SU-DHL-6 (cell line): ENCODE measurements at regions not wholly inside any gene's neighbourhood (a gene's known extent, or its start where the extent isn't known, plus 50 kb on each side); places are given as distances from the start of the nearest gene placed in this dataset.

Experiments used
- H2AFZ ChIP-seq: fragments of 200-600 bp; sonication (generic); 2 replicates; pipeline ENCODE4 v1.6.1; 2014; ENCODE audit warnings: low read depth, mild to moderate bottlenecking, moderate library complexity, mixed read lengths, antibody characterized with exemption, low read length; ENCODE audit not compliant: severe bottlenecking
- H3F3A ChIP-seq: fragments of 200-600 bp; shearing (Covaris generic); 2 replicates; pipeline ENCODE4 v1.6.0; 2016; ENCODE audit warnings: antibody characterized with exemption, mild to moderate bottlenecking; ENCODE audit not compliant: insufficient read depth
- H3K27ac ChIP-seq: fragments of 200-600 bp; sonication (generic); 2 replicates; pipeline ENCODE4 v1.5.1; 2016; ENCODE audit warnings: low read depth, mild to moderate bottlenecking, low read length, moderate library complexity, mixed read lengths
- H3K27me3 ChIP-seq: fragments of 200-600 bp; sonication (generic), shearing (Covaris generic); 2 replicates; pipeline ENCODE4 v1.6.0; 2014; ENCODE audit warnings: mild to moderate bottlenecking, low read length
- H3K36me3 ChIP-seq: fragments of 200-600 bp; sonication (generic); 2 replicates; pipeline ENCODE4 v1.6.1; 2014; ENCODE audit warnings: mild to moderate bottlenecking, low read length, mixed read lengths
- H3K4me2 ChIP-seq: fragments of 300-600, 200-600 bp; shearing (Covaris generic), sonication (generic); 2 replicates; pipeline ENCODE4 v1.6.0; 2014; ENCODE audit warnings: low read length, low read depth, mild to moderate bottlenecking; ENCODE audit not compliant: poor library complexity, severe bottlenecking
- H3K4me3 ChIP-seq: fragments of 200-600 bp; sonication (generic); 2 replicates; pipeline ENCODE4 v1.5.1; 2014; ENCODE audit warnings: antibody characterized with exemption, low read length, mild to moderate bottlenecking, mixed read lengths; ENCODE audit not compliant: insufficient read depth, poor library complexity, severe bottlenecking
- H3K79me2 ChIP-seq: fragments of 200-600 bp; sonication (generic); 2 replicates; pipeline ENCODE4 v1.6.1; 2014; ENCODE audit warnings: mild to moderate bottlenecking, low read length, moderate library complexity; ENCODE audit not compliant: insufficient read depth
- H3K9ac ChIP-seq: fragments of 200-600 bp; sonication (generic); 2 replicates; pipeline ENCODE4 v1.7.0; 2014; ENCODE audit warnings: mild to moderate bottlenecking, low read length
- H3K9me2 ChIP-seq: fragments of 200-600 bp; sonication (generic); replicated peaks from 2 replicates; pipeline ENCODE4 v1.6.1; 2014; ENCODE audit warnings: low read length; ENCODE audit not compliant: insufficient read depth
- H3K9me3 ChIP-seq: fragments of 200-600 bp; sonication (generic); 2 replicates; pipeline ENCODE4 v1.6.1; 2014; ENCODE audit warnings: low read length, mixed read lengths; ENCODE audit not compliant: insufficient read depth
- H4K20me1 ChIP-seq: fragments of 200-600 bp; sonication (generic); 2 replicates; pipeline ENCODE4 v1.6.1; 2014; ENCODE audit warnings: low read depth, mild to moderate bottlenecking, antibody characterized with exemption, low read length, moderate library complexity, mixed read lengths
- CTCF ChIP-seq: fragments of 200-600 bp; sonication (generic); IDR thresholded peaks from one replicate; pipeline ENCODE4 v1.5.1; 2017; ENCODE audit warnings: antibody characterized with exemption, mild to moderate bottlenecking, low read length, moderate library complexity; ENCODE audit not compliant: insufficient read depth, poor library complexity, severe bottlenecking
- EZH2phosphoT487 ChIP-seq: fragments of 200-600 bp; sonication (generic), shearing (Covaris generic); conservative IDR thresholded peaks from 2 replicates; pipeline ENCODE4 v1.6.1; 2018; ENCODE audit warnings: mild to moderate bottlenecking, antibody characterized with exemption, low read length, moderate library complexity, mixed read lengths

- no peaks in the 10 kb centered on the region for H3K27me3 ChIP-seq
- no peak overlapping the region for H3K4me2 ChIP-seq
- H4K20me1 ChIP-seq = no peaks in the 10 kb centered on the region
- no peak overlapping the region for H2AFZ ChIP-seq
- no peaks in the 10 kb centered on the region for H3K79me2 ChIP-seq
- H3K9me2 ChIP-seq = no peaks in the 10 kb centered on the region
- TF ChIP-seq CTCF (no peak), EZH2phosphoT487 (no peak)
- H3F3A ChIP-seq = no peaks in the 10 kb centered on the region
- H3K9me3 ChIP-seq = no peaks in the 10 kb centered on the region
- H3K4me3 ChIP-seq = no peak overlapping the region
- H3K36me3 ChIP-seq = no peaks in the 10 kb centered on the region
- H3K27ac ChIP-seq = no peak overlapping the region
- H3K9ac ChIP-seq = no peak overlapping the region
These were observed 132.8 kb upstream of the CPEB4 start for GRCh38 chr5:173755319-173755718.

GRCh38 chr5:173757403-173758209 lies 130.5 kb upstream of the CPEB4 start:
- TF ChIP-seq CTCF (no peak), EZH2phosphoT487 (no peak)
- Histone ChIP-seq H2AFZ (no peak overlapping the region), H3K9me2 (no peaks in the 10 kb centered on the region), H3K36me3 (no peaks in the 10 kb centered on the region), H3K4me2 (no peak overlapping the region), H3K27ac (no peak overlapping the region), H3K9me3 (no peaks in the 10 kb centered on the region), H3K27me3 (no peaks in the 10 kb centered on the region), H3K79me2 (no peaks in the 10 kb centered on the region), H3F3A (no peaks in the 10 kb centered on the region), H3K4me3 (no peak overlapping the region), H4K20me1 (no peaks in the 10 kb centered on the region), H3K9ac (no peak overlapping the region)

- Histone ChIP-seq H3K36me3 (no peaks in the 10 kb centered on the region), H3F3A (no peaks in the 10 kb centered on the region), H4K20me1 (no peaks in the 10 kb centered on the region), H3K4me2 (no peak overlapping the region), H3K27ac (no peak overlapping the region), H3K9me2 (no peaks in the 10 kb centered on the region), H3K27me3 (no peaks in the 10 kb centered on the region), H2AFZ (no peak overlapping the region), H3K9ac (no peak overlapping the region), H3K9me3 (no peaks in the 10 kb centered on the region), H3K4me3 (no peak overlapping the region), H3K79me2 (no peaks in the 10 kb centered on the region)
- TF ChIP-seq CTCF (no peak), EZH2phosphoT487 (no peak)
These were observed 129.5 kb upstream of the CPEB4 start for GRCh38 chr5:173758676-173759075.
